Colonic mucosa (tissue), 4 donors: ENCODE measurements at regions not wholly inside any gene's neighbourhood (a gene's known extent, or its start where the extent isn't known, plus 50 kb on each side); places are given as distances from the start of the nearest gene placed in this dataset.

Experiments
- DNase-seq: peaks from one replicate; pipeline ENCODE4 v3.0.0-alpha.2; 2020
- H3K27ac ChIP-seq: fragments of 200-600 bp; one replicate; pipeline ENCODE4 v1.8.0; 2021
- H3K27me3 ChIP-seq: fragments of 200-600 bp; one replicate; pipeline ENCODE4 v1.8.0; 2021
- H3K36me3 ChIP-seq: fragments of 200-600 bp; one replicate; pipeline ENCODE4 v1.8.0; 2021
- H3K4me1 ChIP-seq: fragments of 200-600 bp; one replicate; pipeline ENCODE4 v1.8.0; 2021; ENCODE audit warnings: mild to moderate bottlenecking
- H3K4me3 ChIP-seq: fragments of 200-600 bp; one replicate; pipeline ENCODE4 v1.8.0; 2021
- H3K9ac ChIP-seq, 2 donors: one replicate each; pipeline ENCODE4 v1.7.0; 2013; ENCODE audit warnings: control low read depth in 2 of 2, low read depth in 2 of 2, low read length in 2 of 2
- H3K9me3 ChIP-seq: fragments of 200-600 bp; one replicate; pipeline ENCODE4 v1.8.0; 2021
- CTCF ChIP-seq: fragments of 200-600 bp; IDR thresholded peaks from one replicate; pipeline ENCODE4 v1.8.0; 2022; ENCODE audit warnings: antibody characterized with exemption, mild to moderate bottlenecking
- intact Hi-C: fragments of 100-400 bp; cut with DNase I; formaldehyde crosslinking; loops from one replicate; pipeline ENCODE4 v1.14.1; 2022
- donor health status: healthy.
- donor health status: DM: no; HTN: no; CAD: no.
- donor health status: DM: no; HTN: no; CAD: no.

- H3K27me3 ChIP-seq, result no peaks in the 10 kb centered on the region
Measured at GRCh38 chr3:65210026-65210814, 522.4 kb upstream of the ADAMTS9 start.

GRCh38 chr3:65202395-65202794, 514.6 kb upstream of the ADAMTS9 start:
- Histone ChIP-seq H3K36me3 (no peaks in the 10 kb centered on the region), H3K27ac (no peak overlapping the region), H3K4me3 (no peak overlapping the region), H3K9ac (no peak overlapping the region), H3K27me3 (no peaks in the 10 kb centered on the region), H3K9me3 (no peaks in the 10 kb centered on the region), H3K4me1 (no peaks in the 10 kb centered on the region)
- TF ChIP-seq CTCF, result no peak
- intact Hi-C loops, result no loop called here
- no peak for DNase-seq

More at GRCh38 chr3:65210026-65210814, 522.4 kb upstream of the ADAMTS9 start:
- no peak overlapping the region for H3K27ac ChIP-seq
- H3K4me1 ChIP-seq, result no peaks in the 10 kb centered on the region
- TF ChIP-seq CTCF, result no peak
- H3K4me3 ChIP-seq, result no peak overlapping the region
- no peak for DNase-seq
- H3K36me3 ChIP-seq, result no peaks in the 10 kb centered on the region
- no peak overlapping the region for H3K9ac ChIP-seq
- H3K9me3 ChIP-seq, result no peaks in the 10 kb centered on the region
- intact Hi-C loops, result no loop called here

GRCh38 chr3:65201926-65202325, 514.1 kb upstream of the ADAMTS9 start:
- DNase-seq, result no peak
- no peaks in the 10 kb centered on the region for H3K27me3 ChIP-seq
- intact Hi-C loops, result no loop called here
- no peak for TF ChIP-seq CTCF
- no peak overlapping the region for H3K27ac ChIP-seq
- no peak overlapping the region for H3K9ac ChIP-seq
- no peaks in the 10 kb centered on the region for H3K36me3 ChIP-seq
- H3K9me3 ChIP-seq, result no peaks in the 10 kb centered on the region
- H3K4me3 ChIP-seq, result no peak overlapping the region
- H3K4me1 ChIP-seq, result no peaks in the 10 kb centered on the region

GRCh38 chr3:65200310-65200970, 512.6 kb upstream of the ADAMTS9 start:
- Histone ChIP-seq H3K36me3 (no peaks in the 10 kb centered on the region), H3K9me3 (no peaks in the 10 kb centered on the region), H3K9ac (no peak overlapping the region), H3K27ac (no peak overlapping the region), H3K4me3 (no peak overlapping the region), H3K4me1 (no peaks in the 10 kb centered on the region), H3K27me3 (no peaks in the 10 kb centered on the region)
- intact Hi-C loops, result no loop called here
- TF ChIP-seq CTCF, result no peak
- no peak for DNase-seq

- Histone ChIP-seq H3K27me3 (no peaks in the 10 kb centered on the region), H3K27ac (no peak overlapping the region), H3K4me3 (no peak overlapping the region), H3K36me3 (no peaks in the 10 kb centered on the region), H3K4me1 (no peaks in the 10 kb centered on the region), H3K9me3 (no peaks in the 10 kb centered on the region), H3K9ac (no peak overlapping the region)
- DNase-seq, result no peak
- intact Hi-C loops, result no loop called here
- no peak for TF ChIP-seq CTCF
Measured at GRCh38 chr3:65196663-65197062, 508.9 kb upstream of the ADAMTS9 start.
